ENCODE measurements at regions not wholly inside any gene's neighbourhood (a gene's known extent, or its start where the extent isn't known, plus 50 kb on each side); places are given as distances from the start of the nearest gene placed in this dataset.

DNA sequence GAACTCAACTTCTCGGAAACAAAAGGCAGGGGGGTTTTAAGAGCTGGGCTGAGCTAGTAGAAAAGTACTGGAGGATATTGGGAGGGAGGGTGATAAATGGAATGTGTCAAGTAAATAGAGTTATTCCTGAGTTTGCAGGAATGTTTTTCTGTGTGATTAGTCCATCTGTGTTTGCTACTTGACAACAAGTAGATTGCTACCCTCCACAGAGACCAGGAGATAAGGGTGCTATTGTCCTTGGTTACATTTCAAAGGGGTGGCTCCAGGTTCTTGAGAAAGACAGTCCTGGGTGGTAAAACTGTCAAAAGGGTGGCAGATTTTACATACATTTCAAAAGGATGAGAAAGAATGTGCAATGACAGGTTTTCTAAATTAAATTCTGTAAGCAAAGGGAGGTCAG is 181.2 kb upstream of the PPP3CA start:
- TF ChIP-seq POLR2AphosphoS5 (IDR thresholded peaks at IDR 0.05): no peak
- TF ChIP-seq, protein P1, sequence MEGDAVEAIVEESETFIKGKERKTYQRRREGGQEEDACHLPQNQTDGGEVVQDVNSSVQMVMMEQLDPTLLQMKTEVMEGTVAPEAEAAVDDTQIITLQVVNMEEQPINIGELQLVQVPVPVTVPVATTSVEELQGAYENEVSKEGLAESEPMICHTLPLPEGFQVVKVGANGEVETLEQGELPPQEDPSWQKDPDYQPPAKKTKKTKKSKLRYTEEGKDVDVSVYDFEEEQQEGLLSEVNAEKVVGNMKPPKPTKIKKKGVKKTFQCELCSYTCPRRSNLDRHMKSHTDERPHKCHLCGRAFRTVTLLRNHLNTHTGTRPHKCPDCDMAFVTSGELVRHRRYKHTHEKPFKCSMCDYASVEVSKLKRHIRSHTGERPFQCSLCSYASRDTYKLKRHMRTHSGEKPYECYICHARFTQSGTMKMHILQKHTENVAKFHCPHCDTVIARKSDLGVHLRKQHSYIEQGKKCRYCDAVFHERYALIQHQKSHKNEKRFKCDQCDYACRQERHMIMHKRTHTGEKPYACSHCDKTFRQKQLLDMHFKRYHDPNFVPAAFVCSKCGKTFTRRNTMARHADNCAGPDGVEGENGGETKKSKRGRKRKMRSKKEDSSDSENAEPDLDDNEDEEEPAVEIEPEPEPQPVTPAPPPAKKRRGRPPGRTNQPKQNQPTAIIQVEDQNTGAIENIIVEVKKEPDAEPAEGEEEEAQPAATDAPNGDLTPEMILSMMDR (IDR thresholded peaks at IDR 0.05): no peak
- TF ChIP-seq EP300 (IDR thresholded peaks at IDR 0.05): no peak

Data from gastroesophageal sphincter (tissue), 3 donors.